ENCODE measurements at regions not wholly inside any gene's neighbourhood (a gene's known extent, or its start where the extent isn't known, plus 50 kb on each side); places are given as distances from the start of the nearest gene placed in this dataset.

DNA sequence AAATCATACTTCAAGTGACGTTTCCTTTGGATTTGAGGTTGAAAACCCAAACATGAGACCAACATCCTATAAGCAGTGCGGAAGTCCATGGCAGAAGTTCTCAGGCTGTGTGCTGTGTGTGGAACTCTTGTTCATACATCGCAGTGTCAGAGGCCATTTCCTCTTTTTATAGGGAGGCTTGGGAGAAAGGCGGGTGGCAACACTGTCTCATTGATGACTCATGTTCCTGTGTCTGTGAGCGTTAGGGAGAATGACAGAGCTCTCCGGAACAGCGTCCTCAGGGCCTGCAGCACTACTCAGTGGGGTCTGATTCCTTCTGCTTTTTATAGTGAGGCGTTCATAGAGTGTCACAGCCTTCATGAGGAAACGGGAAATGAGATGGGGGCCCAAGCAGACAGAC, 98.8 kb upstream of the BASP1 start:
- intact Hi-C loops (cut with micrococcal nuclease) = loop anchor here (1.0 to 2.0 kb wide), 8 partner anchors 10 to 182 kb away; partner anchors contain the start of gene MYO10

DNA sequence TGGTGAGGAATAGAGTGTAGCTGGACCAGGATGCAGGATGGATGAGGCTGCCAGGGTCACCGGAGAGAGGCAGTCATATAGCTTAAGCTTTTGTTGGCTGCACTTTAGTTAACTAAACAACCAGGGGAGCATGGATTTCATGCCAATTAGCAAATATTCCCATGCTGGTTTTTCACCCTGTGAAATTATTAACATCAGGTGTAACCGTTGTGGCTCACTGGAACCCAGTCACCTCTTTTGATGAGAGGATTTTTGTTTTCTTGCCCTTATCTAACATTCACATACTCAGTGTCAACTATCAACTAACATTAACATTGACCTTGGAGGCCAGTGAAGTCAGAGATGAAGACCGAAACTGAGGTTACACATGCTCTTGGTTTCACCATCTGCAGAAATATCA, 97.2 kb upstream of the BASP1 start:
- Histone ChIP-seq H3K4me1 (ENCODE audit: control insufficient read depth, extremely low read depth, insufficient read depth, low read length) (peaks cover 29% of the 10 kb centered on the region), H3K4me3 (replicated peaks in 1 of 3; ENCODE audit: insufficient read depth in 1 of 3, low read depth in 1 of 3, low read length in 3 of 3) (no peak overlapping the region), H2AFZ (ENCODE audit: low read depth, low read length) (no peak overlapping the region), H3K79me2 (ENCODE audit: control insufficient read depth, insufficient read depth, low read length) (no peaks in the 10 kb centered on the region), H3K27ac (ENCODE audit: insufficient read depth, low read depth, low read length) (peak overlapping the region; percentile 85), H3K4me2 (ENCODE audit: insufficient read depth, low read length) (no peak overlapping the region), H3K36me3 (ENCODE audit: control insufficient read depth in 2 of 2, extremely low read depth in 1 of 2, insufficient read depth in 2 of 2, low read length in 2 of 2) (no peaks in the 10 kb centered on the region), H3K9ac (replicated peaks; ENCODE audit: extremely low read depth, insufficient read depth, low read length) (no peak overlapping the region), H3K9me3 (replicated peaks; ENCODE audit: control insufficient read depth, insufficient read depth, low read length) (no peaks in the 10 kb centered on the region), H3K27me3 (ENCODE audit: control insufficient read depth in 2 of 2, insufficient read depth in 2 of 2, low read length in 2 of 2) (no peaks in the 10 kb centered on the region), H3K9me1 (replicated peaks; ENCODE audit: control insufficient read depth, extremely low read depth, insufficient read depth, low read length) (no peaks in the 10 kb centered on the region), H4K20me1 (replicated peaks; ENCODE audit: control insufficient read depth, extremely low read depth, insufficient read depth, low read length) (no peaks in the 10 kb centered on the region)
- dilution Hi-C loops (cut with MboI; ENCODE audit: extremely low pct_ligation_motif_present, low sequenced_read_pairs) = no loop called here
- DNase-seq (ENCODE audit: low read depth, low spot score) = no peak
- ChIA-PET CTCF (interaction anchor here (1.0 to 3.2 kb wide), 3 partner anchors 11 to 70 kb away, joined by 3 to 37 read pairs (median 10); no protein-coding TSS in a partner anchor), POLR2A (no interaction called here)
- TF ChIP-seq POLR2A (IDR thresholded peaks at IDR 0.05; ENCODE audit: low read depth, low read length) (no peak), MYC (IDR thresholded peaks at IDR 0.05; ENCODE audit: low read depth, low read length) (no peak), JUN (IDR thresholded peaks at IDR 0.05; ENCODE audit: borderline replicate concordance, insufficient read depth, insufficient read length, low read depth) (no peak), POLR2AphosphoS5 (IDR thresholded peaks at IDR 0.05; ENCODE audit: insufficient read depth, low read depth, low read length) (no peak), EZH2 (IDR thresholded peaks at IDR 0.05; ENCODE audit: borderline replicate concordance, low read depth, low read length, severe bottlenecking) (no peak), GATA2 (IDR thresholded peaks at IDR 0.05; ENCODE audit: insufficient read depth, insufficient read length, low read depth, low read length) (no peak), FOS (IDR thresholded peaks at IDR 0.05; ENCODE audit: borderline replicate concordance, insufficient read depth, low read length) (no peak)
- TF ChIP-seq, protein P1, sequence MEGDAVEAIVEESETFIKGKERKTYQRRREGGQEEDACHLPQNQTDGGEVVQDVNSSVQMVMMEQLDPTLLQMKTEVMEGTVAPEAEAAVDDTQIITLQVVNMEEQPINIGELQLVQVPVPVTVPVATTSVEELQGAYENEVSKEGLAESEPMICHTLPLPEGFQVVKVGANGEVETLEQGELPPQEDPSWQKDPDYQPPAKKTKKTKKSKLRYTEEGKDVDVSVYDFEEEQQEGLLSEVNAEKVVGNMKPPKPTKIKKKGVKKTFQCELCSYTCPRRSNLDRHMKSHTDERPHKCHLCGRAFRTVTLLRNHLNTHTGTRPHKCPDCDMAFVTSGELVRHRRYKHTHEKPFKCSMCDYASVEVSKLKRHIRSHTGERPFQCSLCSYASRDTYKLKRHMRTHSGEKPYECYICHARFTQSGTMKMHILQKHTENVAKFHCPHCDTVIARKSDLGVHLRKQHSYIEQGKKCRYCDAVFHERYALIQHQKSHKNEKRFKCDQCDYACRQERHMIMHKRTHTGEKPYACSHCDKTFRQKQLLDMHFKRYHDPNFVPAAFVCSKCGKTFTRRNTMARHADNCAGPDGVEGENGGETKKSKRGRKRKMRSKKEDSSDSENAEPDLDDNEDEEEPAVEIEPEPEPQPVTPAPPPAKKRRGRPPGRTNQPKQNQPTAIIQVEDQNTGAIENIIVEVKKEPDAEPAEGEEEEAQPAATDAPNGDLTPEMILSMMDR (IDR thresholded peaks at IDR 0.05; ENCODE audit: extremely low read depth in 1 of 2, insufficient read depth in 1 of 2, low read depth in 1 of 2, low read length in 2 of 2) = no peak
- TF ChIP-seq, protein P2, sequence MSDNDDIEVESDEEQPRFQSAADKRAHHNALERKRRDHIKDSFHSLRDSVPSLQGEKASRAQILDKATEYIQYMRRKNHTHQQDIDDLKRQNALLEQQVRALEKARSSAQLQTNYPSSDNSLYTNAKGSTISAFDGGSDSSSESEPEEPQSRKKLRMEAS (IDR thresholded peaks at IDR 0.05; ENCODE audit: insufficient read depth, insufficient read length) = no peak
- intact Hi-C loops (cut with micrococcal nuclease) = no loop called here
- BruUV-seq (replicated peaks) = no TSS peak
- FAIRE-seq = no peak

More for the DNA sequence above, 98.8 kb upstream of the BASP1 start:
- dilution Hi-C loops (cut with MboI; ENCODE audit: extremely low pct_ligation_motif_present, low sequenced_read_pairs) = no loop called here
- DNase-seq (ENCODE audit: low read depth, low spot score) (peak; percentile 99), FAIRE-seq (peak; percentile 99)
- no peak overlapping the region for H2AFZ ChIP-seq (ENCODE audit: low read depth, low read length)
- BruUV-seq (replicated peaks) = no TSS peak
- H3K4me1 ChIP-seq (ENCODE audit: control insufficient read depth, extremely low read depth, insufficient read depth, low read length) = peaks cover 32% of the 10 kb centered on the region
- POLR2A ChIA-PET = interaction anchor here (0.7 to 1.2 kb wide), 2 partner anchors 14 to 186 kb away, joined by 3 to 5 read pairs; no protein-coding TSS in a partner anchor
- no peak overlapping the region for H3K4me3 ChIP-seq (replicated peaks in 1 of 3; ENCODE audit: insufficient read depth in 1 of 3, low read depth in 1 of 3, low read length in 3 of 3)
- peak overlapping the region; percentile 59 for H3K9ac ChIP-seq (replicated peaks; ENCODE audit: extremely low read depth, insufficient read depth, low read length)
- peak overlapping the region; percentile 26 for H3K4me2 ChIP-seq (ENCODE audit: insufficient read depth, low read length)
- H3K27ac ChIP-seq (ENCODE audit: insufficient read depth, low read depth, low read length) = peak overlapping the region; percentile 85
- CTCF ChIA-PET = interaction anchor here (1.1 to 3.2 kb wide), 5 partner anchors 9 to 71 kb away, joined by 3 to 37 read pairs (median 5); no protein-coding TSS in a partner anchor
- H3K36me3 ChIP-seq (ENCODE audit: control insufficient read depth in 2 of 2, extremely low read depth in 1 of 2, insufficient read depth in 2 of 2, low read length in 2 of 2) = no peaks in the 10 kb centered on the region
- no peaks in the 10 kb centered on the region for H3K9me1 ChIP-seq (replicated peaks; ENCODE audit: control insufficient read depth, extremely low read depth, insufficient read depth, low read length)
- H3K9me3 ChIP-seq (replicated peaks; ENCODE audit: control insufficient read depth, insufficient read depth, low read length) = no peaks in the 10 kb centered on the region
- no peaks in the 10 kb centered on the region for H4K20me1 ChIP-seq (replicated peaks; ENCODE audit: control insufficient read depth, extremely low read depth, insufficient read depth, low read length)
- TF ChIP-seq POLR2AphosphoS5 (IDR thresholded peaks at IDR 0.05; ENCODE audit: insufficient read depth, low read depth, low read length) (peak; percentile 91), JUN (IDR thresholded peaks at IDR 0.05; ENCODE audit: borderline replicate concordance, insufficient read depth, insufficient read length, low read depth) (peak; percentile 99), POLR2A (IDR thresholded peaks at IDR 0.05; ENCODE audit: low read depth, low read length) (peak; percentile 64), GATA2 (IDR thresholded peaks at IDR 0.05; ENCODE audit: insufficient read depth, insufficient read length, low read depth, low read length) (peak; percentile 79), EZH2 (IDR thresholded peaks at IDR 0.05; ENCODE audit: borderline replicate concordance, low read depth, low read length, severe bottlenecking) (no peak), FOS (IDR thresholded peaks at IDR 0.05; ENCODE audit: borderline replicate concordance, insufficient read depth, low read length) (peak; percentile 99)
- TF ChIP-seq, protein P2 (IDR thresholded peaks at IDR 0.05; ENCODE audit: insufficient read depth, insufficient read length) = no peak
- no peaks in the 10 kb centered on the region for H3K79me2 ChIP-seq (ENCODE audit: control insufficient read depth, insufficient read depth, low read length)
- H3K27me3 ChIP-seq (ENCODE audit: control insufficient read depth in 2 of 2, insufficient read depth in 2 of 2, low read length in 2 of 2) = no peaks in the 10 kb centered on the region

Data from endothelial cell of umbilical vein (primary cell).